Progenitor cell of endocrine pancreas (in vitro differentiated cells): ENCODE measurements at regions not wholly inside any gene's neighbourhood (a gene's known extent, or its start where the extent isn't known, plus 50 kb on each side); places are given as distances from the start of the nearest gene placed in this dataset.

Experiments
- DNase-seq: peaks from one replicate; pipeline ENCODE4 v3.0.0; 2021; ENCODE audit warnings: low spot score; ENCODE audit not compliant: unreplicated experiment
- H3K27ac Mint-ChIP-seq: 2 replicates; pipeline ENCODE4 v1.8.0; 2021; ENCODE audit warnings: mild to moderate bottlenecking, moderate library complexity, mixed read lengths
- H3K27me3 Mint-ChIP-seq: 2 replicates; pipeline ENCODE4 v1.8.0; 2021; ENCODE audit warnings: mixed read lengths
- H3K36me3 Mint-ChIP-seq: 2 replicates; pipeline ENCODE4 v1.8.0; 2022; ENCODE audit warnings: mixed read lengths; ENCODE audit not compliant: insufficient read depth
- H3K4me1 Mint-ChIP-seq: 2 replicates; pipeline ENCODE4 v1.8.0; 2021; ENCODE audit warnings: low read depth, mixed read lengths
- H3K4me3 Mint-ChIP-seq: 2 replicates; pipeline ENCODE4 v1.8.0; 2021; ENCODE audit warnings: low read depth, mild to moderate bottlenecking, moderate library complexity, mixed read lengths
- H3K9me3 Mint-ChIP-seq: 2 replicates; pipeline ENCODE4 v1.8.0; 2021; ENCODE audit warnings: low read depth, mixed read lengths
- TF ChIP-seq, protein P1 (sequence below): fragments of 200-600 bp; sonication (generic); IDR thresholded peaks from one replicate; pipeline ENCODE4 v1.5.0; 2021; ENCODE audit warnings: antibody characterized with exemption, mild to moderate bottlenecking; ENCODE audit not compliant: unreplicated experiment

DNA sequence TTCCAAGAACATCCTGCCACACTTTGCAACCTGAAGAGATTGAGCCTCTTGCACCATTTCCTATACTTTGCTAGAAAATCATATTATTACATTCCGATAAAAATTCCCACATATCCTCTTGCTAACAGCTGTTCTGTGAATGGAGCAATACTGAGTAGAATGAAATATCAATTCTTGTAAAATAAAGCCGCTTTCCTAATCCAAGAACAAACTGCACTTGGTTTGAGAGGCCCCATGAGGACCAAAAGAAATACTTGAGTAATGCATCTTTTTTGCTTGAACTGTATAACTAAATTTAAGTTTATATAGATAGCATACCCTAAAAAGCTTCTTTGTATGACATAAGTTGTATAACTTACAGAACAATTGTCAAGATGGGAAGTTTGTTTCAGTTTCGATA, 632.4 kb upstream of the SLC8A1 start:
- H3K27ac Mint-ChIP-seq: no peak overlapping the region
- no peaks in the 10 kb centered on the region for H3K4me1 Mint-ChIP-seq
- TF ChIP-seq, protein P1, sequence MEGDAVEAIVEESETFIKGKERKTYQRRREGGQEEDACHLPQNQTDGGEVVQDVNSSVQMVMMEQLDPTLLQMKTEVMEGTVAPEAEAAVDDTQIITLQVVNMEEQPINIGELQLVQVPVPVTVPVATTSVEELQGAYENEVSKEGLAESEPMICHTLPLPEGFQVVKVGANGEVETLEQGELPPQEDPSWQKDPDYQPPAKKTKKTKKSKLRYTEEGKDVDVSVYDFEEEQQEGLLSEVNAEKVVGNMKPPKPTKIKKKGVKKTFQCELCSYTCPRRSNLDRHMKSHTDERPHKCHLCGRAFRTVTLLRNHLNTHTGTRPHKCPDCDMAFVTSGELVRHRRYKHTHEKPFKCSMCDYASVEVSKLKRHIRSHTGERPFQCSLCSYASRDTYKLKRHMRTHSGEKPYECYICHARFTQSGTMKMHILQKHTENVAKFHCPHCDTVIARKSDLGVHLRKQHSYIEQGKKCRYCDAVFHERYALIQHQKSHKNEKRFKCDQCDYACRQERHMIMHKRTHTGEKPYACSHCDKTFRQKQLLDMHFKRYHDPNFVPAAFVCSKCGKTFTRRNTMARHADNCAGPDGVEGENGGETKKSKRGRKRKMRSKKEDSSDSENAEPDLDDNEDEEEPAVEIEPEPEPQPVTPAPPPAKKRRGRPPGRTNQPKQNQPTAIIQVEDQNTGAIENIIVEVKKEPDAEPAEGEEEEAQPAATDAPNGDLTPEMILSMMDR: no peak
- no peaks in the 10 kb centered on the region for H3K9me3 Mint-ChIP-seq
- no peaks in the 10 kb centered on the region for H3K36me3 Mint-ChIP-seq
- DNase-seq: no peak
- no peak overlapping the region for H3K4me3 Mint-ChIP-seq
- no peaks in the 10 kb centered on the region for H3K27me3 Mint-ChIP-seq

DNA sequence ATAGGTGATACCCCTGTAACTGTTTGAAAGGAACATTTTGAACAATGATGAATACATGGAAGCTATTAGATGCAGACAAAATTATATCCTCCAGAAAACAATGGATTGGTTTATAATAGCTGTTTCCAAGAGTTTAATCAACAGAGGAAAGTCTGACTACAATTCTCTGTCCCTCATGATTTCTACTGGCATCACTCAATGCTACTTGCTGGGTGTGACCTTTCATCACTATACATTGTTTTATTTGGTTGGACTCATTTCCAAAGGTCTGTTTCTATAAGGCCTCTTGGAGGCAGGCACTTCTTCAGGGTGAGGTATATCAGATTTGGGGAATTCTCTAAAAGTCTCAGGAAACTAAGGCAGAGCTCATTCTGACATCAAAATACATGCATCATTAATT, 636.1 kb upstream of the SLC8A1 start:
- no peak for DNase-seq
- H3K4me3 Mint-ChIP-seq: no peak overlapping the region
- H3K9me3 Mint-ChIP-seq: no peaks in the 10 kb centered on the region
- H3K27me3 Mint-ChIP-seq: no peaks in the 10 kb centered on the region
- no peaks in the 10 kb centered on the region for H3K4me1 Mint-ChIP-seq
- no peaks in the 10 kb centered on the region for H3K36me3 Mint-ChIP-seq
- no peak overlapping the region for H3K27ac Mint-ChIP-seq
- TF ChIP-seq, protein P1: no peak

DNA sequence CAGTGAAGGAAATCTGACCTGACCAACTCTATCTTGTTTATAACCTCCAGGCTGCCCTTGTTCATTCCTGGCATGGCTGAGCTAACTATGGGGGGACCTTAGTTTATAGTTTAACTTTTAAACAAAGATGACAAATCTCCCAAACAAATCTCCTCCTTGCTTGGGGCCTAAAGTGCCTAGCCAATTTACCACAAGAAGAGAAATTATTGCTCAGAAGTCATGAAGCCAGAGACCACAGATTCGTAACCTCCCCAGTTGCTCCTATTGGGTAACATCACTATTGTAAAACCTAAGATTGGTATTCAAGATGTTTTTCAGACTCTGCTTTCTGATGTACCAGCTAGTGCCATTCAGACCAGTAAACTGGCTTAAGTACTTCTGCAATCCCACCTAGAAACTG, 649.4 kb upstream of the SLC8A1 start:
- H3K27ac Mint-ChIP-seq: no peak overlapping the region
- H3K4me1 Mint-ChIP-seq: peaks cover 6% of the 10 kb centered on the region
- no peaks in the 10 kb centered on the region for H3K9me3 Mint-ChIP-seq
- no peaks in the 10 kb centered on the region for H3K27me3 Mint-ChIP-seq
- no peaks in the 10 kb centered on the region for H3K36me3 Mint-ChIP-seq
- no peak overlapping the region for H3K4me3 Mint-ChIP-seq
- no peak for DNase-seq
- TF ChIP-seq, protein P1: no peak

DNA sequence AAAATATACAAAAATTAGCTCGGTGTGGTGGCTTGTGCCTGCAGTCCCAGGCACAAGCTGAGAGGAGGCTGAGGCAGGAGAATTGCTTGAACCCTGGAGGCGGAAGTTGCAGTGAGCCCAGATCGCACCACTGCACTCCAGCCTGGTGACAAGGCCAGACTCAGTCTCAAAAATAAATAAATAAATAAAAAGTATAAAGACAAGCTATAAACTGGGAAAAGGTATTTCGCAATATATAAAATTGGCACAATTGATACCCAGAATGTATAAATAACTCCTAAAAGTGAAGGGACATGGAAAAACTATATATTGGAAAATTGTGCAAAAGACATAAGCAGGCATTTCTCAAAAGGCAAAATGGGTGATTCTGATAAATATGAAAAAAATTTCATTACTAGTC, 657.9 kb upstream of the SLC8A1 start:
- no peaks in the 10 kb centered on the region for H3K27me3 Mint-ChIP-seq
- TF ChIP-seq, protein P1: no peak
- H3K4me3 Mint-ChIP-seq: no peak overlapping the region
- H3K9me3 Mint-ChIP-seq: peaks cover 11% of the 10 kb centered on the region
- no peak for DNase-seq
- peaks cover 2% of the 10 kb centered on the region for H3K4me1 Mint-ChIP-seq
- no peak overlapping the region for H3K27ac Mint-ChIP-seq
- H3K36me3 Mint-ChIP-seq: no peaks in the 10 kb centered on the region

DNA sequence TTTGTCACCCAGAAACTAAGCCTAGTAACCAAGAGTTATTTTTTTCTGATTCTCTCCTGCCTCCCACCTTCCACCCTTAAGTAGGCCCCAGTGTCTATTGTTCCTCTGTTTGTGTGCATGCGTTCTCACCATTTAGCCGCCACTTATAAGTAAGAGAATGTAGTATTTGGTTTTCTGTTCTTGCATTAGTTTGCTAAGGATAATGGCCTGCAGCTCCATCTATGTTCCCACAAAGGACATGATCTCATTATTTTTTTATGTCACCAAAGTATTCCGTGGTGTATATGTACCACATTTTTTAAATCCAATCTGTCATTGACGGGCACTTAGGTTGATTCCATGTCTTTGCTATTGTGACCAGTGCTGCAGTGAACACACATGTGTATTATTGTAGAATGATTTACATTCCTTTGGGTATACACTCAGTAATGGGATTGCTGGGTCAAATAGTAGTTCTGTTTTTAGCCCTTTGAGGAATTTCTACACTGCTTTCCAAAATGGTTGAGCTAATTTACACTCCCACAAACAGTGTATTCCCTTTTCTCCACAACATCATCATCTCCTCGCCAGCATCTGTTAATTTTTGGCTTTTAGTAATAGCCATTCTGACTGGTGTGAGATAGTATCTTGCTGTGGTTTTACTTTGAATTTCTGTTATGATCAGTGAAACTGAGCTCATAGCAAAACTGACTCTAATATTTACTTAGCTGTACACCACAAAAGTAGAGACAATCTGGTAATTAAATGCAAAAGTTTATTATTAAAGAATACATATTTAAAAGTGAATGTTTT, 660.1 kb upstream of the SLC8A1 start:
- H3K27ac Mint-ChIP-seq: no peak overlapping the region
- peaks cover 13% of the 10 kb centered on the region for H3K9me3 Mint-ChIP-seq
- H3K36me3 Mint-ChIP-seq: no peaks in the 10 kb centered on the region
- no peaks in the 10 kb centered on the region for H3K27me3 Mint-ChIP-seq
- TF ChIP-seq, protein P1: no peak
- DNase-seq: no peak
- H3K4me3 Mint-ChIP-seq: no peak overlapping the region
- H3K4me1 Mint-ChIP-seq: peaks cover 2% of the 10 kb centered on the region
